SU-DHL-6 (cell line): ENCODE measurements at regions not wholly inside any gene's neighbourhood (a gene's known extent, or its start where the extent isn't known, plus 50 kb on each side); places are given as distances from the start of the nearest gene placed in this dataset.

Experiments
- H2AFZ ChIP-seq: fragments of 200-600 bp; sonication (generic); 2 replicates; pipeline ENCODE4 v1.6.1; 2014; ENCODE audit warnings: low read depth, mild to moderate bottlenecking, moderate library complexity, mixed read lengths, antibody characterized with exemption, low read length; ENCODE audit not compliant: severe bottlenecking
- H3F3A ChIP-seq: fragments of 200-600 bp; shearing (Covaris generic); 2 replicates; pipeline ENCODE4 v1.6.0; 2016; ENCODE audit warnings: antibody characterized with exemption, mild to moderate bottlenecking; ENCODE audit not compliant: insufficient read depth
- H3K27ac ChIP-seq: fragments of 200-600 bp; sonication (generic); 2 replicates; pipeline ENCODE4 v1.5.1; 2016; ENCODE audit warnings: low read depth, mild to moderate bottlenecking, low read length, moderate library complexity, mixed read lengths
- H3K27me3 ChIP-seq: fragments of 200-600 bp; sonication (generic), shearing (Covaris generic); 2 replicates; pipeline ENCODE4 v1.6.0; 2014; ENCODE audit warnings: mild to moderate bottlenecking, low read length
- H3K36me3 ChIP-seq: fragments of 200-600 bp; sonication (generic); 2 replicates; pipeline ENCODE4 v1.6.1; 2014; ENCODE audit warnings: mild to moderate bottlenecking, low read length, mixed read lengths
- H3K4me2 ChIP-seq: fragments of 300-600, 200-600 bp; shearing (Covaris generic), sonication (generic); 2 replicates; pipeline ENCODE4 v1.6.0; 2014; ENCODE audit warnings: low read length, low read depth, mild to moderate bottlenecking; ENCODE audit not compliant: poor library complexity, severe bottlenecking
- H3K4me3 ChIP-seq: fragments of 200-600 bp; sonication (generic); 2 replicates; pipeline ENCODE4 v1.5.1; 2014; ENCODE audit warnings: antibody characterized with exemption, low read length, mild to moderate bottlenecking, mixed read lengths; ENCODE audit not compliant: insufficient read depth, poor library complexity, severe bottlenecking
- H3K79me2 ChIP-seq: fragments of 200-600 bp; sonication (generic); 2 replicates; pipeline ENCODE4 v1.6.1; 2014; ENCODE audit warnings: mild to moderate bottlenecking, low read length, moderate library complexity; ENCODE audit not compliant: insufficient read depth
- H3K9ac ChIP-seq: fragments of 200-600 bp; sonication (generic); 2 replicates; pipeline ENCODE4 v1.7.0; 2014; ENCODE audit warnings: mild to moderate bottlenecking, low read length
- H3K9me2 ChIP-seq: fragments of 200-600 bp; sonication (generic); replicated peaks from 2 replicates; pipeline ENCODE4 v1.6.1; 2014; ENCODE audit warnings: low read length; ENCODE audit not compliant: insufficient read depth
- H3K9me3 ChIP-seq: fragments of 200-600 bp; sonication (generic); 2 replicates; pipeline ENCODE4 v1.6.1; 2014; ENCODE audit warnings: low read length, mixed read lengths; ENCODE audit not compliant: insufficient read depth
- H4K20me1 ChIP-seq: fragments of 200-600 bp; sonication (generic); 2 replicates; pipeline ENCODE4 v1.6.1; 2014; ENCODE audit warnings: low read depth, mild to moderate bottlenecking, antibody characterized with exemption, low read length, moderate library complexity, mixed read lengths
- EZH2phosphoT487 ChIP-seq: fragments of 200-600 bp; sonication (generic), shearing (Covaris generic); conservative IDR thresholded peaks from 2 replicates; pipeline ENCODE4 v1.6.1; 2018; ENCODE audit warnings: mild to moderate bottlenecking, antibody characterized with exemption, low read length, moderate library complexity, mixed read lengths
- TF ChIP-seq, protein P1 (sequence below): fragments of 200-600 bp; sonication (generic); IDR thresholded peaks from one replicate; pipeline ENCODE4 v1.5.1; 2017; ENCODE audit warnings: antibody characterized with exemption, mild to moderate bottlenecking, low read length, moderate library complexity; ENCODE audit not compliant: insufficient read depth, poor library complexity, severe bottlenecking

DNA sequence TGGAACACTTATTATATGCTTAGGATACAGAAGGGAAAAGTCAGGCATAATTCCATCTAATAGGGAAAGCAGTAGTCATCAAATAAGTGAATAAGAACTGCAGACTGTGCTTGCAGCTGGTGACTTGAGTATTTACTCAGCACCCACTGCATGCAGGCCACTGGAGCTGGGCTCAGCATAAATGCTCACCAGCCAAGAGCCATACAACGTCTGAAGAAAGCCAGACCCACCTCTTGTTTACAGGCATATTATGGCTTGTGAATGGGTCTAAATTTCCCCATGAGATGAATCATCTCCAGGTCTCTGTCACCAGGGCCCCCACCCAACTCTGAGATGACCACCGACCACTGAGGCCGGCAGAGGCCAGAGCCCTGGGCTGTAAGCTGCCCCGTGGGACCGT is 123.8 kb upstream of the PKDCC start:
- TF ChIP-seq EZH2phosphoT487: no peak
- TF ChIP-seq, protein P1, sequence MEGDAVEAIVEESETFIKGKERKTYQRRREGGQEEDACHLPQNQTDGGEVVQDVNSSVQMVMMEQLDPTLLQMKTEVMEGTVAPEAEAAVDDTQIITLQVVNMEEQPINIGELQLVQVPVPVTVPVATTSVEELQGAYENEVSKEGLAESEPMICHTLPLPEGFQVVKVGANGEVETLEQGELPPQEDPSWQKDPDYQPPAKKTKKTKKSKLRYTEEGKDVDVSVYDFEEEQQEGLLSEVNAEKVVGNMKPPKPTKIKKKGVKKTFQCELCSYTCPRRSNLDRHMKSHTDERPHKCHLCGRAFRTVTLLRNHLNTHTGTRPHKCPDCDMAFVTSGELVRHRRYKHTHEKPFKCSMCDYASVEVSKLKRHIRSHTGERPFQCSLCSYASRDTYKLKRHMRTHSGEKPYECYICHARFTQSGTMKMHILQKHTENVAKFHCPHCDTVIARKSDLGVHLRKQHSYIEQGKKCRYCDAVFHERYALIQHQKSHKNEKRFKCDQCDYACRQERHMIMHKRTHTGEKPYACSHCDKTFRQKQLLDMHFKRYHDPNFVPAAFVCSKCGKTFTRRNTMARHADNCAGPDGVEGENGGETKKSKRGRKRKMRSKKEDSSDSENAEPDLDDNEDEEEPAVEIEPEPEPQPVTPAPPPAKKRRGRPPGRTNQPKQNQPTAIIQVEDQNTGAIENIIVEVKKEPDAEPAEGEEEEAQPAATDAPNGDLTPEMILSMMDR: no peak
- H3F3A ChIP-seq: no peaks in the 10 kb centered on the region
- H2AFZ ChIP-seq: no peak overlapping the region
- H3K4me3 ChIP-seq: no peak overlapping the region
- no peak overlapping the region for H3K9ac ChIP-seq
- no peak overlapping the region for H3K27ac ChIP-seq
- H3K79me2 ChIP-seq: no peaks in the 10 kb centered on the region
- no peaks in the 10 kb centered on the region for H4K20me1 ChIP-seq
- no peaks in the 10 kb centered on the region for H3K9me2 ChIP-seq
- no peaks in the 10 kb centered on the region for H3K27me3 ChIP-seq
- no peak overlapping the region for H3K4me2 ChIP-seq
- H3K9me3 ChIP-seq: no peaks in the 10 kb centered on the region
- no peaks in the 10 kb centered on the region for H3K36me3 ChIP-seq

DNA sequence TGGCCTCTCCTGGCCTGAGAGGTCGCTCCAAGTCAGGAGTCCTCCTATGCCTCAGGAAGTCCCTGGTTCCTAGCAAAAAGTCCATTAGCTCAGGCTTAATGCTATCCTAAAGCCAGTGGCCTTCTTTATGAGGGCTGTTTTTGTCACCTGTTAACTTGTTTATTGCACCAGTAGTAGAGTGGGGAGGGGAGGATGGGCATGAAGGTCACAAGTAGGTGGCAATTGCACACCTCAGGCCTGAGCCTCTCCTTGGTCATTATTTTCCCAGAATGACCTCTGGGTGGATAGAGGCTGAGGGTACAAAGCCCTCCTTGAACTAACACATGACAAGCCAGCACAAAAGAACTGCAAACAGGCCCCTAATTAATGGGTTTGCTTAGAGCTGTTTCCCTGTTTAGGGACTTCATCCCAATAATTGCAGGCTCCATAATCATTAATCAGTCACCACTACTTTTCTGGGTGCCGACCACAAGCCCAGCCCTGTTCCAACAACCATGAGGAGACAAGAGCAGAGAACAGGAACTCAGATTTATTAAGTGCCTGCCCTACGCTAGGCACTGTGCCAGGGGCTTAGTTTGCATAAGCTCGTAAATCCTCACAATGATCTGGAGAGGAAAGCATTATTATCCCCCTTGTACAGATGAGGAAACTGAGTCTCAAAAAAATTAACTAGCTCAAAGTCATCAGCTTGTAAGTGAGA is 123.0 kb upstream of the PKDCC start:
- Histone ChIP-seq H3K79me2 (no peaks in the 10 kb centered on the region), H3K27me3 (no peaks in the 10 kb centered on the region), H2AFZ (no peak overlapping the region), H3K9ac (no peak overlapping the region), H3K27ac (no peak overlapping the region), H3K4me2 (no peak overlapping the region), H4K20me1 (no peaks in the 10 kb centered on the region), H3K9me3 (no peaks in the 10 kb centered on the region), H3K4me3 (no peak overlapping the region), H3K9me2 (no peaks in the 10 kb centered on the region), H3K36me3 (no peaks in the 10 kb centered on the region), H3F3A (no peaks in the 10 kb centered on the region)
- TF ChIP-seq, protein P1: no peak
- TF ChIP-seq EZH2phosphoT487: no peak

DNA sequence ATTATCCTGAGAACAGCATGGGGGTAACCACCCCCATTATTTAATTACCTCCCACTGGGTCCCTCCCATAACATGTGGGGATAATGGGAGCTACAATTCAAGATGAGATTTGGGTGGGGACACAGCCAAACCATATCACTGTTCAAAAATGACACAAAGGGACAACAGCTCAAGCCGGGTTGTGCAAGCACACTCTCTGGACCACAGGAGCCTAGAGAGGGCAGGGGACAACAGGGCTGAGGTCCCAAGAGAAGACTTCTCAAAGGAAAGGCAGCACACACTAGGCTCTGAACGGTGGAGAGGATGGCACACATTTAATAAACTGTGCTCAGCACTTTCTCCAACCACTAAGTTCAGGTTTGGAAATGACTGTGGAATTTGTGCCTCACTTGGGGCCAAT is 122.1 kb upstream of the PKDCC start:
- Histone ChIP-seq H3K4me2 (no peak overlapping the region), H3K9me2 (no peaks in the 10 kb centered on the region), H3K36me3 (no peaks in the 10 kb centered on the region), H4K20me1 (no peaks in the 10 kb centered on the region), H2AFZ (no peak overlapping the region), H3K79me2 (no peaks in the 10 kb centered on the region), H3F3A (no peaks in the 10 kb centered on the region), H3K4me3 (no peak overlapping the region), H3K9me3 (no peaks in the 10 kb centered on the region), H3K27ac (no peak overlapping the region), H3K27me3 (no peaks in the 10 kb centered on the region), H3K9ac (no peak overlapping the region)
- no peak for TF ChIP-seq EZH2phosphoT487
- TF ChIP-seq, protein P1: no peak
